ENCODE measurements at regions not wholly inside any gene's neighbourhood (a gene's known extent, or its start where the extent isn't known, plus 50 kb on each side); places are given as distances from the start of the nearest gene placed in this dataset.

DNA sequence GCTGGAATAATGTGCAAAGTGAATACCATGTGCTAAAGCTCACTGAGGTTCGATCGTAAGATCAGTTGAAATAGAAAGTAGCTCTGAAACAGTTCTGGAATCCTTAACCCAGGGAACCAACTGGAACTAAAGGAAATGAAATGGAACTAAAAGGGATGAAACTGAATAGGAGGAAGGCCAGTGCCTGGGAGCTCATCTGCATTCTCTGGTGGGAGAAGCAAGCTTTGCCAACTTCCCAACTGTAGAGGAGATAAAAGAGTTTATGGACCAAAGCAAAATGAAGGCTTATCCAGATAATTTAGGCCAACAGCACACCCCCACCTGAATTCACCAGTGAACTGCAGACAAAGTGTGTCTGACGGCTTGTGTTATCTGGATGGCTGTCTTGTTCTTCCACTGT is 188.6 kb upstream of the HABP2 start:
- Histone ChIP-seq H3K4me1 (ENCODE audit: control insufficient read depth, insufficient read depth, low read length) (no peaks in the 10 kb centered on the region), H3K4me3 (ENCODE audit: low read depth, low read length) (no peak overlapping the region), H3K36me3 (ENCODE audit: control insufficient read depth, insufficient read depth, low read length) (no peaks in the 10 kb centered on the region), H3K9me3 (ENCODE audit: control insufficient read depth, insufficient read depth, low read length) (no peaks in the 10 kb centered on the region), H3K27ac (ENCODE audit: low read depth, low read length) (no peak overlapping the region), H3K9ac (ENCODE audit: low read depth, low read length) (no peak overlapping the region), H3K27me3 (ENCODE audit: control insufficient read depth, insufficient read depth, low read length) (no peaks in the 10 kb centered on the region)

DNA sequence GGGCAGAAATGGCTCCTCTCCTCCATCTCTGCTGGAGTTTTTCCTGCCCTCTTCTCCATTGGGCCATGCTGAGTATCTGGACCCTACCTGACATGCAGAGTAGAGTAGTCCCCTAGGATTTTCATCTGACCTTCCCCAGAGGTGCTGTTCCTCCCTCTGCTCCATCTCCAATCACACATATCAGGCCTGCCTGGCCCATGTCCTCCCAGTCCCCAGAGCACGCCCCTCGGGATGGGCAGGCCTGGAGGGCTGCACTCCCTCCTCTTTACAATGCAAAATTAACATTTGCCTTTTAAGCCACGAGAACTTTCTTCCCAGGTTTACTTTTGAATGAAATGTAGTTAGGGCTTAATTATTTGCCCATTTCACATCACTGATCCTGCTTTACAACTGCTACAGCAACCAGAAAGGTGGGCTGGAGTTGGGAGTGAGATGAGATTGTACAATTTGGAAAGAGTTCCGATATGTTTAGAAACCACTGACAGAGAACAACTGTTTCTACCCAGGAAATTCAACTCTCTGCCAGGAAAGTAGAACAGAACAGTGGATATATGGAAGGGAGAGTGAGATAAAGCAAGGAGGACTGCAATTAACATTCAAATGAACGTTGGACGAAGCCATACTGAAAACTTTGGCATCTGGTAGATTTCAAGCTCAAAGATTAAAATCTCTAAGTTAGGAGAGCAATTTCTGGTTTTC is 184.0 kb upstream of the HABP2 start:
- Histone ChIP-seq H3K9me3 (ENCODE audit: control insufficient read depth, insufficient read depth, low read length) (no peaks in the 10 kb centered on the region), H3K27ac (ENCODE audit: low read depth, low read length) (no peak overlapping the region), H3K27me3 (ENCODE audit: control insufficient read depth, insufficient read depth, low read length) (no peaks in the 10 kb centered on the region), H3K4me1 (ENCODE audit: control insufficient read depth, insufficient read depth, low read length) (no peaks in the 10 kb centered on the region), H3K36me3 (ENCODE audit: control insufficient read depth, insufficient read depth, low read length) (no peaks in the 10 kb centered on the region), H3K4me3 (ENCODE audit: low read depth, low read length) (no peak overlapping the region), H3K9ac (ENCODE audit: low read depth, low read length) (no peak overlapping the region)

DNA sequence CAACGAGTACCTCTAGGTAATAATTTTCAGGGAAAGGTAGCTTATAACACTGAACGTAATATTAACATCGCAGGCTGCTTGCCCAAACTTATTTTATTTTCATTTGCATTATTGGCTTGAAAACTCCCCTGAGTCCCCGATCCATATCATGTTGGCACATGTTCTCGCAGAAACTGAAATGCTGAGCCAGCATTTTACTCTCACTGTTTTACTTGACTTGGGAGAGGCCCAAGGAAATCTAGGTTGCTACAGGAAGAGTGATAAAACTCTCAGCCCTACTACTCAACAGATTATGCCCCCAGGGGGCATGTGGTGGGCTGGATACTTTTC is 183.5 kb upstream of the HABP2 start:
- Histone ChIP-seq H3K9ac (ENCODE audit: low read depth, low read length) (no peak overlapping the region), H3K27me3 (ENCODE audit: control insufficient read depth, insufficient read depth, low read length) (no peaks in the 10 kb centered on the region), H3K27ac (ENCODE audit: low read depth, low read length) (no peak overlapping the region), H3K36me3 (ENCODE audit: control insufficient read depth, insufficient read depth, low read length) (no peaks in the 10 kb centered on the region), H3K9me3 (ENCODE audit: control insufficient read depth, insufficient read depth, low read length) (no peaks in the 10 kb centered on the region), H3K4me1 (ENCODE audit: control insufficient read depth, insufficient read depth, low read length) (no peaks in the 10 kb centered on the region), H3K4me3 (ENCODE audit: low read depth, low read length) (no peak overlapping the region)

DNA sequence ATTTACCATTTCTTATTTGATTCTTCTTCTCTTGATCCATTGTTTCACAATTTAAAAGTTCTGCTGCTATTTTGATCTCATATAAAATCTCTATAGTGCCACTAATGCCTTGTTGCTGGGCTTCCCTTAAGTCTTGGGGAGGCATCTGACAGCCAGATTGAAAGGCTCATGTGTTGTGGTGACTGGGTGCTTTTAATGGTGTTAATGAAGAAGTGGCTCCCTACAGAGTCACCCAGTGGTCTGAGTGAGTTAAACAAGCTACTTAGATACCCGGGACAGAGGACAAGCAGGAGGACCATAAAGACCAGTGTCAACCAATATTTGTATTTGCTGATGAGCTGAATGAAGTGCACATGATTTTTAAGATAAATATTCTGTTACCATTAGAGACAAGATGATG is 176.4 kb upstream of the HABP2 start:
- H3K27me3 ChIP-seq (ENCODE audit: control insufficient read depth, insufficient read depth, low read length) = no peaks in the 10 kb centered on the region
- no peaks in the 10 kb centered on the region for H3K4me1 ChIP-seq (ENCODE audit: control insufficient read depth, insufficient read depth, low read length)
- no peak overlapping the region for H3K9ac ChIP-seq (ENCODE audit: low read depth, low read length)
- no peak overlapping the region for H3K4me3 ChIP-seq (ENCODE audit: low read depth, low read length)
- H3K36me3 ChIP-seq (ENCODE audit: control insufficient read depth, insufficient read depth, low read length) = no peaks in the 10 kb centered on the region
- no peaks in the 10 kb centered on the region for H3K9me3 ChIP-seq (ENCODE audit: control insufficient read depth, insufficient read depth, low read length)
- H3K27ac ChIP-seq (ENCODE audit: low read depth, low read length) = no peak overlapping the region

DNA sequence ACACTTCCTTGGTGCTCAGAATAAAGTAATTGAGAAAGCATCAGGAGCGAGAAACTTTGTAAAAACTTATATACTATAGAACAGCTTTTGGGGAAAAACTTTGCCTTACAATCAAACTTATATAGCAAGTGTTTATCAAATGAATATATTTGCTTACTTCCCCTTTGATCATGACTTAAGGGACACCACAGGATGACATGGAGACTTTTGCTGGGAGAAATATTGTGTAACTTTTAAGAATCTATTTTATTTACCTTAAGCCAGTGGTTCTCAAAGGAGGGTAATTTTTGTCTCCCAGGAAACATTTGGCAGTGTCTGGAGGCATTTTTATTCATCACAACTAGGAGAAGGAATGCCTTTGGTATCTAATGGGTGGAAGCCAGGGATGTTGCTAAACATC is 173.8 kb upstream of the HABP2 start:
- Histone ChIP-seq H3K9me3 (ENCODE audit: control insufficient read depth, insufficient read depth, low read length) (no peaks in the 10 kb centered on the region), H3K4me1 (ENCODE audit: control insufficient read depth, insufficient read depth, low read length) (no peaks in the 10 kb centered on the region)

DNA sequence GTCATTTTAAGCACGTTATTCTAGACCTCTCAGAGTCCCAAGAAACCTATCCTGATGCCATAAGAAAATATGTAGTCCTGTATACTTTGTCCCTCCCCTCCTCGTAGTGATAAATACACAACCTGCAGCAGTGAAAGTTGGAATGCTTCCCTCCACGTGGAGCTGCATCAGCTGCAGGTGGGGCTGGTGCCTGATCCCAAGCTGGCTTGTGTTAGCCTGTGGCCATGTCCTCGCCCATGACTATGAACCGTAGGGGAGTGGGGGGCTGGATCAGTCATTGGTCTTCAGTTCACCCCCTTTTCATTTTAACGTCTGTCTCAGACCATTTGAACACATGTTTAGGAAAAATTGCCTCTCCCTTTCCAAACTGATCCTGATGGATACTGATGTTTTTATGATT is 171.4 kb upstream of the HABP2 start:
- no peak overlapping the region for H3K9ac ChIP-seq (ENCODE audit: low read depth, low read length)
- H3K9me3 ChIP-seq (ENCODE audit: control insufficient read depth, insufficient read depth, low read length) = no peaks in the 10 kb centered on the region
- H3K36me3 ChIP-seq (ENCODE audit: control insufficient read depth, insufficient read depth, low read length) = no peaks in the 10 kb centered on the region
- H3K27ac ChIP-seq (ENCODE audit: low read depth, low read length) = no peak overlapping the region
- no peak overlapping the region for H3K4me3 ChIP-seq (ENCODE audit: low read depth, low read length)
- H3K4me1 ChIP-seq (ENCODE audit: control insufficient read depth, insufficient read depth, low read length) = peaks cover 8% of the 10 kb centered on the region; the same call in 1 of the 2 replicates
- H3K27me3 ChIP-seq (ENCODE audit: control insufficient read depth, insufficient read depth, low read length) = no peaks in the 10 kb centered on the region

More for the DNA sequence above, 173.8 kb upstream of the HABP2 start:
- H3K27ac ChIP-seq (ENCODE audit: low read depth, low read length) = no peak overlapping the region
- H3K36me3 ChIP-seq (ENCODE audit: control insufficient read depth, insufficient read depth, low read length) = no peaks in the 10 kb centered on the region
- H3K9ac ChIP-seq (ENCODE audit: low read depth, low read length) = no peak overlapping the region
- no peak overlapping the region for H3K4me3 ChIP-seq (ENCODE audit: low read depth, low read length)
- no peaks in the 10 kb centered on the region for H3K27me3 ChIP-seq (ENCODE audit: control insufficient read depth, insufficient read depth, low read length)

DNA sequence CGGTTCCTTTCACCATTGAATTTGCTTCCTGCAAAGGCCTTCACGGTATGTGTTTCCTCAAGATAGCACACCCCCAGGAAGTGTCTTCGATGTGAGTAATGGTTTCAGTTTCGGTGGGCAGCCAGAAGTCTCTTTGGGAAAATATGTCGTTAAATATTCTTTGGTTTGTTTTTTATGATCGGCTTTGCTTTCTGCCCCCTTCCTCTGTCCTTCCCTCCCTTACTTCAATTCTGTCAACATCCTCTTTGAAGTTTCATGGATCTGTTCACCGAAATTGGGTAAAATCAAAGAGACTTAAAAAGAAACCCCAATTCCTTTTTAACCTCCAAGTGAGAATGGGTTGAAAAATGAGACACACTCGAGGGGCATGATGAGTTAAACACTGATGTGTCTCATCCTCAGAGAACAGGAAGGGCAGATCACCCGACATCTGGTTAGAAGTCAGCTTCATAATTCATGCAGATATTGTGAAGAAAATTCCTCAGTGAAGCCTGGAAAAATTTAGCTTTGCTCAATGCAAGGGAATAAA is 170.8 kb upstream of the HABP2 start:
- no peaks in the 10 kb centered on the region for H3K9me3 ChIP-seq (ENCODE audit: control insufficient read depth, insufficient read depth, low read length)
- H3K4me1 ChIP-seq (ENCODE audit: control insufficient read depth, insufficient read depth, low read length) = peaks cover 8% of the 10 kb centered on the region; the same call in 1 of the 2 replicates
- H3K4me3 ChIP-seq (ENCODE audit: low read depth, low read length) = no peak overlapping the region; the same call in 1 of the 2 replicates
- H3K9ac ChIP-seq (ENCODE audit: low read depth, low read length) = no peak overlapping the region
- no peaks in the 10 kb centered on the region for H3K36me3 ChIP-seq (ENCODE audit: control insufficient read depth, insufficient read depth, low read length)
- H3K27ac ChIP-seq (ENCODE audit: low read depth, low read length) = no peak overlapping the region
- H3K27me3 ChIP-seq (ENCODE audit: control insufficient read depth, insufficient read depth, low read length) = no peaks in the 10 kb centered on the region

DNA sequence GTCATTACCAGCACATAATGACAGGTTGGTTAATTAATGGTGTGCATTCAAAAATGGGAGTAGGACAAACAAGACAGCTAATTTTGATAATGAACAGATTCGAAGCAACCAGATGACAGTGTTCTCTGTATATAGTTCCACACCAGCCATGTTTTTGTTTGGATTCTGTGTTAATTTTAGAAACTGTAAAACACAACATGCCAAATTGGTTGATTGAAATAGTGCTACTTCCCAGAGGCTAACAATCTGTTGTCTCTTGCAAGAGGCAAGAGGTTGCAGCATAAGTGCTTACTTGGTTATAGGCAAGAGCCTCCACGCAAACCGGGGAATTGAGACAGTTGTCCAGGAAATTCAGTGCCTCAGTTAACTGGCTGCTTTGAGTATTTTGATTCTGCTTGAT is 170.2 kb upstream of the HABP2 start:
- H3K36me3 ChIP-seq (ENCODE audit: control insufficient read depth, insufficient read depth, low read length) = no peaks in the 10 kb centered on the region
- H3K4me3 ChIP-seq (ENCODE audit: low read depth, low read length) = no peak overlapping the region
- no peaks in the 10 kb centered on the region for H3K9me3 ChIP-seq (ENCODE audit: control insufficient read depth, insufficient read depth, low read length)
- H3K4me1 ChIP-seq (ENCODE audit: control insufficient read depth, insufficient read depth, low read length) = peaks cover 8% of the 10 kb centered on the region; the same call in 1 of the 2 replicates
- H3K27me3 ChIP-seq (ENCODE audit: control insufficient read depth, insufficient read depth, low read length) = no peaks in the 10 kb centered on the region
- no peak overlapping the region for H3K27ac ChIP-seq (ENCODE audit: low read depth, low read length)
- H3K9ac ChIP-seq (ENCODE audit: low read depth, low read length) = no peak overlapping the region

DNA sequence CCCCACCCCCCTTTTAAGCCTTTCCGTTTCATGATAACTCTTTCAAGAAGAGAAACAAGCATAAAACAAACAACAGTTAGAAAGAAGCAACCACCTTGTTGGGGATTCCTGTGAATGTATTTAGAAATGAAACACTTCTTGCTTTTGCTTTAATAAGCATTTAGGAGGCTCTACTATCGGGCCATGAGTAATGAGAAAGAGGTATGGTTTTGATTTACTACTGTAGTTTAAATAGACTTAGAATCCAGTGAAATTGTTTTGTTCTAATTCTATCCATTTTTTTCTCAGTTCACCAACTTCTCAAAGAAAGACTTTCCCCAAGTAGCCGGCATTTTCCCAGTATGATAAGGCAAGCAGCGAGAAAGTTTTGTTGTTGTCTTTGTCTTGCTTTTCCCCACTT is 168.7 kb upstream of the HABP2 start:
- no peak overlapping the region for H3K9ac ChIP-seq (ENCODE audit: low read depth, low read length)
- H3K36me3 ChIP-seq (ENCODE audit: control insufficient read depth, insufficient read depth, low read length) = no peaks in the 10 kb centered on the region
- no peak overlapping the region for H3K27ac ChIP-seq (ENCODE audit: low read depth, low read length)
- H3K4me1 ChIP-seq (ENCODE audit: control insufficient read depth, insufficient read depth, low read length) = peaks cover 8% of the 10 kb centered on the region; the same call in 1 of the 2 replicates
- H3K9me3 ChIP-seq (ENCODE audit: control insufficient read depth, insufficient read depth, low read length) = no peaks in the 10 kb centered on the region
- no peak overlapping the region for H3K4me3 ChIP-seq (ENCODE audit: low read depth, low read length)
- H3K27me3 ChIP-seq (ENCODE audit: control insufficient read depth, insufficient read depth, low read length) = no peaks in the 10 kb centered on the region

DNA sequence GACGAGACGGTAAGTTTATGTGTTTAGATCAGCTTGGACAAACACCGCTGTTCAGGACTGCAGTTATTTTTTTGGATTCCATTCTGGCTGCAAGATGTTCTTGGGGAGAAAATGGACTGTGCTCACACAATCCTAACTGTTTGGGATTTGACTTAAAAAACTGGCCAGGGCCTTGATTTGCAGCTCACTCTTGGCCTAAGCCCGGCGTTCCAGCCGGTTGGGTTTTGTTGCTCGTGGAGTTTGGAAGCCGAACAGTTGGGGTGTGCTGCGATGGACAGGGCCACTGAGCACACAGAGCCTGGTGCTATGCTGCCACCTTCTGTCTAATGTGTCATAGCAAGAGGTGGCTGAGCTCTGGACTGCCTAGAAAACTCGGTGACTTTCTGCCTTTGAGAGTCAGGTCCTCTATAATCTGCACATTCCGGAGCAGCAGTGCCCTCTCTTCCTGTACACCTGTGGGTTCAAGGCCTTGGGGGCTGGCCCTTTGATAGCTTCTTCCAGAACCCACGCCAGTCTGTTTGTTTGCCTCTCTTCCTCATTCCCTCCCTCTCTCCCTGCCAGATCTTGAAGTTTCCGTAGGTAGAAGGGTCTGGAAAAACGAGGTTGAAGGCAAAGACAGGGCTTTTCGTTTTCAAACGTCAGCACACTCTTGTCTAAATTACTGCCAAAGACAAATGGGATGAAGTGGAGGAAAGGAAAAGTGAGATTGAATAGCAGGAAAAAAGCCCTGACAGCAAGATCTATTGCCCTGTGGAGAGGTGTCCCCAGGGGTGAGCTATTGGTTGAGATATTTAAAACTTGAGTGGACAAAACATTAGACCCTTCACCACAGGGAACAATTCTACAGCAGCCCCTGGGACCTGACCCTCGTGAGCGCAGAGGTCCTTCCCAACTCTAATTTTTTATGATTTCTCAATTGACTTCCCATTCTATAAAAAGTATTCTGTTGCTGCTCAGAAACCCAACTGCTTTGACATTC is 167.5 kb upstream of the HABP2 start:
- H3K9me3 ChIP-seq (ENCODE audit: control insufficient read depth, insufficient read depth, low read length) = no peaks in the 10 kb centered on the region
- no peak overlapping the region for H3K9ac ChIP-seq (ENCODE audit: low read depth, low read length)
- H3K27ac ChIP-seq (ENCODE audit: low read depth, low read length) = no peak overlapping the region
- H3K4me3 ChIP-seq (ENCODE audit: low read depth, low read length) = no peak overlapping the region
- H3K36me3 ChIP-seq (ENCODE audit: control insufficient read depth, insufficient read depth, low read length) = no peaks in the 10 kb centered on the region
- H3K4me1 ChIP-seq (ENCODE audit: control insufficient read depth, insufficient read depth, low read length) = peaks cover 8% of the 10 kb centered on the region; the same call in 1 of the 2 replicates
- no peaks in the 10 kb centered on the region for H3K27me3 ChIP-seq (ENCODE audit: control insufficient read depth, insufficient read depth, low read length)

DNA sequence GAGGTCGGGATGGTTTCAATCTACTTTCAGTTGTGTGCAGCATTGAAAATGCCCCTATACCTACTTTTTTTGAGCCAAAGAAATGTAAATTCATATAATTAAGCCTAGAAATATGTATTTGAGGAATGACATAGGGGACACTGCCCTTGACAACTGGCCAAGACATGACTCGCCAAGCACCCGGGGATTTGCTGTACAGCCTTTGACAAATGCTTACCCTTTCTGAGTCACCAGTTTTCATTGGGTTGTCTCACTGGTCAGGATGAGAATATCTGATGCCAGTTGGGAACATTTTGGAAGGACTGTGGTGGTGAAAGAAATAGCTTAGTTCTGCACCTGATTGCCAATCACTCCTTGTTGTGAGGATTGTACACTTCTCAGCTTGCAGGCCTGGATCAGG is 166.8 kb upstream of the HABP2 start:
- Histone ChIP-seq H3K27me3 (ENCODE audit: control insufficient read depth, insufficient read depth, low read length) (no peaks in the 10 kb centered on the region), H3K9me3 (ENCODE audit: control insufficient read depth, insufficient read depth, low read length) (no peaks in the 10 kb centered on the region), H3K27ac (ENCODE audit: low read depth, low read length) (no peak overlapping the region), H3K4me1 (ENCODE audit: control insufficient read depth, insufficient read depth, low read length) (peaks cover 13% of the 10 kb centered on the region; the same call in 1 of the 2 replicates), H3K4me3 (ENCODE audit: low read depth, low read length) (no peak overlapping the region), H3K9ac (ENCODE audit: low read depth, low read length) (no peak overlapping the region), H3K36me3 (ENCODE audit: control insufficient read depth, insufficient read depth, low read length) (no peaks in the 10 kb centered on the region)
